GM12874 (cell line): ENCODE measurements at regions not wholly inside any gene's neighbourhood (a gene's known extent, or its start where the extent isn't known, plus 50 kb on each side); places are given as distances from the start of the nearest gene placed in this dataset.

Source experiments
- TF ChIP-seq, protein P1 (sequence below): IDR thresholded peaks from 2 replicates; pipeline ENCODE4 v1.5.1; 2011; ENCODE audit warnings: low read depth, mild to moderate bottlenecking, control low read depth, low read length, moderate library complexity; ENCODE audit not compliant: insufficient read depth

GRCh38 chr6:93940381-93940780, 521.0 kb upstream of the EPHA7 start:
- TF ChIP-seq, protein P1, sequence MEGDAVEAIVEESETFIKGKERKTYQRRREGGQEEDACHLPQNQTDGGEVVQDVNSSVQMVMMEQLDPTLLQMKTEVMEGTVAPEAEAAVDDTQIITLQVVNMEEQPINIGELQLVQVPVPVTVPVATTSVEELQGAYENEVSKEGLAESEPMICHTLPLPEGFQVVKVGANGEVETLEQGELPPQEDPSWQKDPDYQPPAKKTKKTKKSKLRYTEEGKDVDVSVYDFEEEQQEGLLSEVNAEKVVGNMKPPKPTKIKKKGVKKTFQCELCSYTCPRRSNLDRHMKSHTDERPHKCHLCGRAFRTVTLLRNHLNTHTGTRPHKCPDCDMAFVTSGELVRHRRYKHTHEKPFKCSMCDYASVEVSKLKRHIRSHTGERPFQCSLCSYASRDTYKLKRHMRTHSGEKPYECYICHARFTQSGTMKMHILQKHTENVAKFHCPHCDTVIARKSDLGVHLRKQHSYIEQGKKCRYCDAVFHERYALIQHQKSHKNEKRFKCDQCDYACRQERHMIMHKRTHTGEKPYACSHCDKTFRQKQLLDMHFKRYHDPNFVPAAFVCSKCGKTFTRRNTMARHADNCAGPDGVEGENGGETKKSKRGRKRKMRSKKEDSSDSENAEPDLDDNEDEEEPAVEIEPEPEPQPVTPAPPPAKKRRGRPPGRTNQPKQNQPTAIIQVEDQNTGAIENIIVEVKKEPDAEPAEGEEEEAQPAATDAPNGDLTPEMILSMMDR = no peak

DNA sequence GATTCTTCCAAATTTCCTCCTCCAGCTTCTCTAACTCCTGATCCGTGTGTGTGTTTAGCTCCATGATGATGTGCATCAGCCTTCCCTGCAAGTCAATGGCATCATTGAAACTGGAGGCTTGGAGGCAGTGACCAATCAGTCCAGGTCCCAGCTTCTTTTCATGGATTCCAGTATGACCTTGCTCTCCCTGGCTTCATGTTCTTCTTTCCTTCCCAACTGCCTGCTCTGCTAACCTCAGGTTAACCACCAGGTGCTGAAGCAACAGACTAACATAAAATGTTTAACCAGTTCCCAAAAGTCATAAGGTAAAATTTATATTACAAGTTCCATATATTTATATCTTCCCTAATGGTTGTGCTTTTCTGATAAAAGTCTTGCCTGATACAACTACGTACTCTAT, 512.8 kb upstream of the EPHA7 start:
- TF ChIP-seq, protein P1 = no peak

- TF ChIP-seq, protein P1 = no peak
Measured at GRCh38 chr6:93927731-93928130, 508.4 kb upstream of the EPHA7 start.

DNA sequence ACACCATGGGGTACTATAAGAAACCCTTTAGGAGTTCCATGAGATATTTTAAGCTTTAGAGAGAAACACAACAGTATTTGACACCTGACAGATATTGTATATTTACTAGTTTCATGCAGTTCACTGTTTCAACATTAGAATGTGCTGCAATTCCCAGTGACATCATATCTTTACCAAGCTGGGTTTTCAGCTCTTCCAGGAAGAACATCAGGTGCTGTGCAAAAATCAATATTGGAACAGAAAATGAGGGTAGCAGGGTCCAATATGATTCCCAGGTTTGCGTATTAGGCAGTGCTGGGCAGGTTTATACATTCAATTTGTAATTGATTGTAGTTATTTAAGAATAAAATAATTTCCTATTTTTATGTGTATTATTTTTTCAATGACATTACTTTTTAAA, 500.0 kb upstream of the EPHA7 start:
- TF ChIP-seq, protein P1 = no peak

- TF ChIP-seq, protein P1 = no peak
Measured at GRCh38 chr6:93918258-93918657, 498.9 kb upstream of the EPHA7 start.

DNA sequence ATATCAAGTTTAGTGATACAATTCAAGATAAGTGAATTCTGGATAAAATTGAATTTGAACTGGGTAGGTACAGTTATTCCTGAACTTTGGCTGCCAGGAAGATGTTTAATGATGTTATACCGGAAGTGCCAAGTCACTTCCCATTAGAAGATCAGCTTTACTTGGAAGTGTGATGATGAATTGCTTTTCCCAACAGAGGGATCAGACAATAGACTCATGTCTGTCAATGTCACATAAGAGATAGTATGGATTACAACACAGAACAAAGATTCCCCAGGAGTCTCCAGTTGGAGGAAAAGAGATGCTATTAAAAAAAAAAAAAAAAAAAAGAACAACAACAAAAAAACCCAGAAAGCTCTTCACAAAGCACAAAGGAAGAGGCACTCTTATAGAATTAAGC, 497.9 kb upstream of the EPHA7 start:
- TF ChIP-seq, protein P1 = no peak

GRCh38 chr6:93916716-93917115, 497.4 kb upstream of the EPHA7 start:
- TF ChIP-seq, protein P1 = no peak

- TF ChIP-seq, protein P1 = no peak
Measured at GRCh38 chr6:93915961-93916360, 496.6 kb upstream of the EPHA7 start.
